ENCODE measurements at regions not wholly inside any gene's neighbourhood (a gene's known extent, or its start where the extent isn't known, plus 50 kb on each side); places are given as distances from the start of the nearest gene placed in this dataset.

GRCh38 chr1:234925440-234926263 is 203.0 kb downstream of the TOMM20 start (continued):
- TF ChIP-seq ZXDB (tag by site-specific recombination; IDR thresholded peaks at IDR 0.05) (no peak), SCRT1 (tag by site-specific recombination; IDR thresholded peaks at IDR 0.05; ENCODE audit: borderline replicate concordance) (0 out of 2 replicates have a peak, but pooled peaks have one; percentile 17), MEIS1 (CRISPR knock-in tag; IDR thresholded peaks at IDR 0.05; ENCODE audit: borderline replicate concordance) (no peak), ZNF335 (tag by site-specific recombination; conservative IDR thresholded peaks at IDR 0.05) (peak; percentile 59)

GRCh38 chr1:234924450-234925355 is 203.9 kb downstream of the TOMM20 start:
- H3K36me3 ChIP-seq (ENCODE audit: control insufficient read depth in 2 of 2, insufficient read depth in 1 of 2, low read length in 2 of 2): no peaks in the 10 kb centered on the region
- no peaks in the 10 kb centered on the region for H3K9me3 ChIP-seq (ENCODE audit: control insufficient read depth, insufficient read depth, low read depth, low read length)
- TF ChIP-seq OVOL3 (tag by site-specific recombination; IDR thresholded peaks at IDR 0.05) (no peak), ZNF513 (tag by site-specific recombination; IDR thresholded peaks at IDR 0.05) (no peak), ZNF214 (tag by site-specific recombination; IDR thresholded peaks at IDR 0.05; ENCODE audit: borderline replicate concordance) (no peak), GLIS2 (tag by site-specific recombination; IDR thresholded peaks at IDR 0.05) (no peak), KLF1 (tag by site-specific recombination; IDR thresholded peaks at IDR 0.05) (no peak), ZBTB44 (tag by site-specific recombination; IDR thresholded peaks at IDR 0.05) (no peak), ZBTB7A (tag by site-specific recombination; IDR thresholded peaks at IDR 0.05; ENCODE audit: low read depth) (no peak), ZNF221 (tag by site-specific recombination; IDR thresholded peaks at IDR 0.05; ENCODE audit: borderline replicate concordance) (no peak), ZNF138 (tag by site-specific recombination; IDR thresholded peaks at IDR 0.05; ENCODE audit: borderline replicate concordance) (no peak), ZNF768 (tag by site-specific recombination; IDR thresholded peaks at IDR 0.05) (no peak), ZNF555 (tag by site-specific recombination; conservative IDR thresholded peaks at IDR 0.05) (no peak), ZNF112 (tag by site-specific recombination; IDR thresholded peaks at IDR 0.05) (no peak), ATF2 (tag by site-specific recombination; IDR thresholded peaks at IDR 0.05; ENCODE audit: low read depth) (no peak), ZNF501 (tag by site-specific recombination; IDR thresholded peaks at IDR 0.05) (no peak), ZNF791 (tag by site-specific recombination; IDR thresholded peaks at IDR 0.05) (no peak), ZXDB (tag by site-specific recombination; IDR thresholded peaks at IDR 0.05) (no peak)
- H3K4me3 ChIP-seq (ENCODE audit: low read depth, low read length): no peak overlapping the region
- CTCF ChIA-PET: interaction anchor here (0.9 kb wide), 1 partner anchor 12 kb away, joined by 3 read pairs; no protein-coding TSS in a partner anchor
- POLR2A ChIA-PET: no interaction called here
- no peaks in the 10 kb centered on the region for H3K4me1 ChIP-seq (ENCODE audit: control insufficient read depth, insufficient read depth, low read length)
- H3K27ac ChIP-seq (ENCODE audit: extremely low read depth, low read depth, low read length): no peak overlapping the region

Measured in HEK293 (cell line).